ENCODE measurements at regions not wholly inside any gene's neighbourhood (a gene's known extent, or its start where the extent isn't known, plus 50 kb on each side); places are given as distances from the start of the nearest gene placed in this dataset.

- TF ChIP-seq CTCF (IDR thresholded peaks at IDR 0.05 in 4 of 5, conservative IDR thresholded peaks at IDR 0.05 in 1 of 5) (no peak), POLR2A (IDR thresholded peaks at IDR 0.05) (no peak)
- intact Hi-C loops (cut with DNase I; ENCODE audit: low total_unique reads) (no loop called here), in situ Hi-C loops (cut with MboI; ENCODE audit: low sequenced_read_pairs in 4 of 4) (no loop called here)
- no peak for ATAC-seq
- DNase-seq, result no peak
- H3K9me3 ChIP-seq, result no peaks in the 10 kb centered on the region
- no peak overlapping the region for H3K4me3 ChIP-seq
- H3K27me3 ChIP-seq, result no peaks in the 10 kb centered on the region
- H3K27ac ChIP-seq, result no peak overlapping the region
- no peaks in the 10 kb centered on the region for H3K36me3 ChIP-seq
- no peaks in the 10 kb centered on the region for H3K4me1 ChIP-seq
These were observed 579.8 kb upstream of the PKN2 start for GRCh38 chr1:88104236-88104635.

GRCh38 chr1:88104886-88105285 lies 579.2 kb upstream of the PKN2 start:
- Histone ChIP-seq H3K9me3 (no peaks in the 10 kb centered on the region), H3K4me1 (no peaks in the 10 kb centered on the region), H3K27me3 (no peaks in the 10 kb centered on the region), H3K4me3 (no peak overlapping the region), H3K27ac (no peak overlapping the region), H3K36me3 (no peaks in the 10 kb centered on the region)
- no peak for ATAC-seq
- intact Hi-C loops (cut with DNase I; ENCODE audit: low total_unique reads) (no loop called here), in situ Hi-C loops (cut with MboI; ENCODE audit: low sequenced_read_pairs in 4 of 4) (no loop called here)
- no peak for DNase-seq
- TF ChIP-seq POLR2A (IDR thresholded peaks at IDR 0.05), result no peak
- no peak for TF ChIP-seq CTCF (IDR thresholded peaks at IDR 0.05 in 4 of 5, conservative IDR thresholded peaks at IDR 0.05 in 1 of 5)

GRCh38 chr1:88111816-88112215 lies 572.3 kb upstream of the PKN2 start:
- DNase-seq (no peak), ATAC-seq (no peak)
- Histone ChIP-seq H3K27ac (no peak overlapping the region), H3K4me3 (no peak overlapping the region), H3K27me3 (no peaks in the 10 kb centered on the region), H3K36me3 (no peaks in the 10 kb centered on the region), H3K4me1 (no peaks in the 10 kb centered on the region), H3K9me3 (no peaks in the 10 kb centered on the region)
- in situ Hi-C loops (cut with MboI; ENCODE audit: low sequenced_read_pairs in 4 of 4) (no loop called here), intact Hi-C loops (cut with DNase I; ENCODE audit: low total_unique reads) (no loop called here)
- TF ChIP-seq POLR2A (IDR thresholded peaks at IDR 0.05), result no peak
- no peak for TF ChIP-seq CTCF (IDR thresholded peaks at IDR 0.05 in 4 of 5, conservative IDR thresholded peaks at IDR 0.05 in 1 of 5)

GRCh38 chr1:88117597-88117996 lies 566.5 kb upstream of the PKN2 start:
- intact Hi-C loops (cut with DNase I; ENCODE audit: low total_unique reads), result no loop called here
- H3K27ac ChIP-seq, result no peak overlapping the region
- DNase-seq, result no peak
- no peaks in the 10 kb centered on the region for H3K9me3 ChIP-seq
- no peak for ATAC-seq
- H3K4me3 ChIP-seq, result no peak overlapping the region
- in situ Hi-C loops (cut with MboI; ENCODE audit: low sequenced_read_pairs in 4 of 4), result no loop called here
- H3K4me1 ChIP-seq, result no peaks in the 10 kb centered on the region
- no peaks in the 10 kb centered on the region for H3K27me3 ChIP-seq
- H3K36me3 ChIP-seq, result no peaks in the 10 kb centered on the region
- TF ChIP-seq POLR2A (IDR thresholded peaks at IDR 0.05) (no peak), CTCF (IDR thresholded peaks at IDR 0.05 in 4 of 5, conservative IDR thresholded peaks at IDR 0.05 in 1 of 5) (no peak)

GRCh38 chr1:88118176-88118845 lies 565.8 kb upstream of the PKN2 start:
- Histone ChIP-seq H3K4me3 (no peak overlapping the region), H3K9me3 (no peaks in the 10 kb centered on the region), H3K27ac (no peak overlapping the region), H3K36me3 (no peaks in the 10 kb centered on the region), H3K4me1 (no peaks in the 10 kb centered on the region), H3K27me3 (no peaks in the 10 kb centered on the region)
- in situ Hi-C loops (cut with MboI; ENCODE audit: low sequenced_read_pairs in 4 of 4) (no loop called here), intact Hi-C loops (cut with DNase I; ENCODE audit: low total_unique reads) (no loop called here)
- DNase-seq, result no peak
- ATAC-seq, result no peak
- no peak for TF ChIP-seq POLR2A (IDR thresholded peaks at IDR 0.05)
- TF ChIP-seq CTCF (IDR thresholded peaks at IDR 0.05 in 4 of 5, conservative IDR thresholded peaks at IDR 0.05 in 1 of 5), result no peak

Measured in gastrocnemius medialis (tissue), 4 donors.